Activated T-helper 2 cell treated with anti-CD3 and anti-CD28 coated beads, Interferon-gamma antibody, Interleukin-2, Interleukin-4, amounts not matched to agents 10 μg/mL and 5 μg/mL and 100 μg/mL, durations not matched to agents 14 hours and 24 hours and 36 hours (primary cell): ENCODE measurements at regions not wholly inside any gene's neighbourhood (a gene's known extent, or its start where the extent isn't known, plus 50 kb on each side); places are given as distances from the start of the nearest gene placed in this dataset.

Experiments
- DNase-seq: peaks from one replicate; pipeline ENCODE4 v3.0.0; 2021; ENCODE audit warnings: low spot score
- H3K27ac Mint-ChIP-seq: one replicate; pipeline ENCODE4 v1.8.0; 2021; ENCODE audit warnings: mixed read lengths
- H3K27me3 Mint-ChIP-seq: one replicate; pipeline ENCODE4 v1.8.0; 2021; ENCODE audit warnings: low read depth, mixed read lengths
- H3K36me3 Mint-ChIP-seq: one replicate; pipeline ENCODE4 v1.8.0; 2021; ENCODE audit warnings: low read depth, mixed read lengths
- H3K4me1 Mint-ChIP-seq: one replicate; pipeline ENCODE4 v1.8.0; 2021; ENCODE audit warnings: low read depth, mixed read lengths
- H3K4me3 Mint-ChIP-seq: one replicate; pipeline ENCODE4 v1.8.0; 2021; ENCODE audit warnings: low read depth, mild to moderate bottlenecking, moderate library complexity, mixed read lengths
- H3K9me3 Mint-ChIP-seq: one replicate; pipeline ENCODE4 v1.8.0; 2021; ENCODE audit warnings: mixed read lengths
- intact Hi-C: fragments of 100-400 bp; cut with micrococcal nuclease; formaldehyde crosslinking; loops from one replicate; pipeline ENCODE4 v1.15.1; 2023

GRCh38 chr1:106224426-106224825, 832.0 kb upstream of the PRMT6 start:
- Mint-ChIP-seq H3K36me3 (no peaks in the 10 kb centered on the region), H3K27ac (no peak overlapping the region), H3K4me1 (no peaks in the 10 kb centered on the region), H3K4me3 (no peak overlapping the region), H3K9me3 (peaks cover 18% of the 10 kb centered on the region), H3K27me3 (no peaks in the 10 kb centered on the region)
- no peak for DNase-seq
- intact Hi-C loops: no loop called here

DNA sequence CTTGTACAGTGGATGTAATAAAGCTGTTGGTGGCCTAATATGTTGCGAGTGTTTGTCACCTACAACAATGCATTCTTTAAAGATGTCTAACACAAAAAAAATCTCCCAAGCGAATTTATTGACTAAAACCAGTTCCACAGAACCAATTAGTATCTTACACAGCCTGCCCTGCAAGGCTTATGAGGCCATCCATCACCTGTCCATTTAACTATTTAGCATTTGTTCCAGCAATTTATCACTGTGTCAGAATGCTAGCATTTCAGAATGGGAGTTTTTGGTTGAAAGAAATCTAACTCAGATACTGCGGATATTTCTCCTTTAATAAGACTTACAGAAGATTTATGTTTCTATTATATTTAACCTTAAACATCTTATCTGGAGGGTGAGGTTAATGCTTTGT, 831.1 kb upstream of the PRMT6 start:
- Mint-ChIP-seq H3K36me3 (no peaks in the 10 kb centered on the region), H3K27me3 (no peaks in the 10 kb centered on the region), H3K9me3 (peaks cover 18% of the 10 kb centered on the region), H3K4me3 (no peak overlapping the region), H3K4me1 (no peaks in the 10 kb centered on the region), H3K27ac (no peak overlapping the region)
- DNase-seq: no peak
- intact Hi-C loops: no loop called here

DNA sequence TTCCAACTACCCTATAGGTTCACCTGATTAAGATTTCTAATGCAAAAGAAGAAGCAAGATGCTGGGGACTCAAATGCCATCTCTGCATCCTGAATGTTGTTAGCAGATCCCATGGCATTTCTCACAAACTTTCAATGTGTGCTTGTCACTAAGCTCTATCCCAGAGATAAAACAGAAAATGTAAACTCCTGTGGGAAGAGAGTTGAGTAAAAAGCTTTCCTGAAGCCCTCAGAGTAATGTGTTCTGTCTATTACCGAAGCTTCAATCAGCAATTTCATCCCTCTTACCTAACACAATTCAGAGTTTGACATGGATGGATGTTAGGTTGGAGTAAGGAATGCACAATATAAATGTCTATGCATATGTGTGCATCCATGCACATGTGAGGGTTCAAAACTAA, 829.9 kb upstream of the PRMT6 start:
- H3K27ac Mint-ChIP-seq: no peak overlapping the region
- peaks cover 11% of the 10 kb centered on the region for H3K9me3 Mint-ChIP-seq
- H3K4me1 Mint-ChIP-seq: no peaks in the 10 kb centered on the region
- no peaks in the 10 kb centered on the region for H3K36me3 Mint-ChIP-seq
- H3K27me3 Mint-ChIP-seq: no peaks in the 10 kb centered on the region
- intact Hi-C loops: no loop called here
- H3K4me3 Mint-ChIP-seq: no peak overlapping the region
- DNase-seq: no peak

DNA sequence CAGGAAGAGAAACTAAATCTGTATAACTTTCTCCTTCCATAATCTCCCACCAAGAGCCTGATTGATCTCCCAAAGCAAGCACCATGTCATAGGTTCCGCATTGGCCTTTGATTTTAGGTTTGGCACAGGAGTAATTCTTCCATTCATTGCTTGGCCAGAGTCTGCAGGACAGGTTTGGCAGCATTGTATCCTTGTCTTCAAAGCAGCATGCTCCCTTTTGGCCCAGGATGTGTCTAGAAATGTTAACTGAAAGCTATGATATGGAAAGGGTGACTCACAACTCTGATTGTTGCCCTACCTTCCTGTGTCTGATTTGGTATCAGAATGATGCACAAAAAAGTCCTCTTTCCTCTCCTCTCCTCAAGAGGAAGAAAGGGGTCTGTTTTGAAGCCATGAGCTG, 824.3 kb upstream of the PRMT6 start:
- Mint-ChIP-seq H3K36me3 (no peaks in the 10 kb centered on the region), H3K27ac (no peak overlapping the region), H3K9me3 (peaks cover 25% of the 10 kb centered on the region), H3K27me3 (no peaks in the 10 kb centered on the region), H3K4me1 (no peaks in the 10 kb centered on the region), H3K4me3 (no peak overlapping the region)
- no peak for DNase-seq
- intact Hi-C loops: no loop called here

- Mint-ChIP-seq H3K4me1 (no peaks in the 10 kb centered on the region), H3K27me3 (no peaks in the 10 kb centered on the region), H3K27ac (no peak overlapping the region), H3K4me3 (no peak overlapping the region), H3K36me3 (no peaks in the 10 kb centered on the region), H3K9me3 (peaks cover 32% of the 10 kb centered on the region)
- no peak for DNase-seq
- intact Hi-C loops: no loop called here
These were observed 823.0 kb upstream of the PRMT6 start for GRCh38 chr1:106233511-106233910.

- H3K4me3 Mint-ChIP-seq: no peak overlapping the region
- no peak overlapping the region for H3K27ac Mint-ChIP-seq
- DNase-seq: no peak
- no peaks in the 10 kb centered on the region for H3K27me3 Mint-ChIP-seq
- intact Hi-C loops: no loop called here
- H3K9me3 Mint-ChIP-seq: peaks cover 31% of the 10 kb centered on the region
- no peaks in the 10 kb centered on the region for H3K4me1 Mint-ChIP-seq
- no peaks in the 10 kb centered on the region for H3K36me3 Mint-ChIP-seq
These were observed 807.1 kb upstream of the PRMT6 start for GRCh38 chr1:106249365-106249764.

DNA sequence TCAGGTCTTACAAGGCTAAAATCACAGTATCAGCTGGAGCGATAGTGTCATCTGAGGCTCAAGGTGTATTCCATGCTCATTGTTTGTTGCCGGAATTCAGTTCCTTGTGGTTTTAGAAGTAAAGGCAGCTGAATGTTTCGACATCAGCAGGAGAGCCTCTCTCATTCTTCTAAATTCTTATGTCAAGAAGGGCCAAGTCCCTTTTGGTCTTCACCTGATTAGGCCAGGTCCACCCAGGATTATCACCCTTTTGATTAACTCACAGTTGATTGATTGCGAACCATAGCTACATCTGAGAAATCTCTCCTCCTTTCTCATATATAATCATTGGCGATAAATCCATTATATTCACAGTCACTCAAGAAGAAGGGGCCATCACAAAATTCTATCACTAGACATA, 806.7 kb upstream of the PRMT6 start:
- no peaks in the 10 kb centered on the region for H3K4me1 Mint-ChIP-seq
- H3K4me3 Mint-ChIP-seq: no peak overlapping the region
- intact Hi-C loops: no loop called here
- no peaks in the 10 kb centered on the region for H3K36me3 Mint-ChIP-seq
- no peak for DNase-seq
- peaks cover 29% of the 10 kb centered on the region for H3K9me3 Mint-ChIP-seq
- H3K27ac Mint-ChIP-seq: no peak overlapping the region
- no peaks in the 10 kb centered on the region for H3K27me3 Mint-ChIP-seq

DNA sequence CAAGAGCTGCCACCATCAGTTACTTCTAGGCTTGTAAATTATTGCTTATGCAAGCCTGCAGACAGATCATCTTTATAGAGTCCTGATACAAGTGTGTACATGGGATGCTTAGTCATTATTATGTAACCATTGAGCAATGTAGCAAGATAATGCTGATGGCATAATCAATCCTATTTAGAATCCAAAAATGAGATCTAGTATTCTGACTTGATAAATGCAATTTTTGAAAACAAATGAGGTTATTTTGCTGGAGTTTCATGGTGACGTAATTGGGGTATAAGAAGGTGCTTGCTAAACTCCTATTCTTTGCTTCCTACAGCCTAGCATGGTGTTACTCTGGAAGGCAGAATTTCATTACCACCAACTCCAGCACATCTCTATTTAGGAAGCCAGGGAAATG, 801.7 kb upstream of the PRMT6 start:
- DNase-seq: no peak

GRCh38 chr1:106266786-106267185, 789.7 kb upstream of the PRMT6 start:
- Mint-ChIP-seq H3K27ac (no peak overlapping the region), H3K36me3 (no peaks in the 10 kb centered on the region), H3K27me3 (no peaks in the 10 kb centered on the region), H3K9me3 (peaks cover 66% of the 10 kb centered on the region), H3K4me3 (no peak overlapping the region), H3K4me1 (no peaks in the 10 kb centered on the region)
- intact Hi-C loops: no loop called here
- no peak for DNase-seq

More for the DNA sequence above, 801.7 kb upstream of the PRMT6 start:
- Mint-ChIP-seq H3K4me1 (no peaks in the 10 kb centered on the region), H3K27ac (no peak overlapping the region), H3K9me3 (peaks cover 46% of the 10 kb centered on the region), H3K27me3 (no peaks in the 10 kb centered on the region), H3K4me3 (no peak overlapping the region), H3K36me3 (no peaks in the 10 kb centered on the region)
- intact Hi-C loops: no loop called here

- Mint-ChIP-seq H3K4me3 (no peak overlapping the region), H3K36me3 (no peaks in the 10 kb centered on the region), H3K4me1 (no peaks in the 10 kb centered on the region), H3K27ac (no peak overlapping the region), H3K27me3 (no peaks in the 10 kb centered on the region), H3K9me3 (peaks cover 62% of the 10 kb centered on the region)
- intact Hi-C loops: no loop called here
- DNase-seq: no peak
These were observed 788.4 kb upstream of the PRMT6 start for GRCh38 chr1:106268070-106268469.

- intact Hi-C loops: no loop called here
These were observed 779.6 kb upstream of the PRMT6 start for GRCh38 chr1:106276871-106277270.

GRCh38 chr1:106277786-106278185, 778.7 kb upstream of the PRMT6 start:
- Mint-ChIP-seq H3K27me3 (no peaks in the 10 kb centered on the region), H3K4me3 (no peak overlapping the region), H3K9me3 (peaks cover 10% of the 10 kb centered on the region), H3K36me3 (no peaks in the 10 kb centered on the region), H3K27ac (no peak overlapping the region), H3K4me1 (no peaks in the 10 kb centered on the region)
- intact Hi-C loops: no loop called here
- no peak for DNase-seq

More at GRCh38 chr1:106276871-106277270, 779.6 kb upstream of the PRMT6 start:
- no peak overlapping the region for H3K27ac Mint-ChIP-seq
- no peak overlapping the region for H3K4me3 Mint-ChIP-seq
- H3K27me3 Mint-ChIP-seq: no peaks in the 10 kb centered on the region
- DNase-seq: no peak
- peaks cover 11% of the 10 kb centered on the region for H3K9me3 Mint-ChIP-seq
- no peaks in the 10 kb centered on the region for H3K36me3 Mint-ChIP-seq
- no peaks in the 10 kb centered on the region for H3K4me1 Mint-ChIP-seq

DNA sequence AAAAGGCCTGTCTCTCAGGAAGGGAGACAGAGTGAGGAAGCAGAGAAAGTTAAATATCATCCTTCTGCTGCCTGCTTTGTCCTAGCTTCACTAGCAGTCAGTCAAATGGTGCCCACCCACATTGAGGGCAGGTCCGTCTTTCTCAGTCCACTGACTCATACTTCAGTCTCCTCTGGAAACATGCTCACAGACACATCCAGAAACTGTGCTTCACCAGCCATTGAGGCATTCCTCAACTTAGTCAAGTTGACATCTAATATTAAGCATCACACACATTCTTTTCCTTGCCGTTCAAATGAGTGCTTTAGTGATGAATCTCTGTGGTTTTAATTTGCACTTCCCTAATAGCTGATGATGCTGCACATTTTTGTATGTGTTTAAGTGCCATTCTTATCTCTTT, 777.8 kb upstream of the PRMT6 start:
- Mint-ChIP-seq H3K27me3 (no peaks in the 10 kb centered on the region), H3K4me1 (no peaks in the 10 kb centered on the region), H3K27ac (no peak overlapping the region), H3K9me3 (peaks cover 10% of the 10 kb centered on the region), H3K36me3 (no peaks in the 10 kb centered on the region), H3K4me3 (no peak overlapping the region)
- no peak for DNase-seq
- intact Hi-C loops: no loop called here

DNA sequence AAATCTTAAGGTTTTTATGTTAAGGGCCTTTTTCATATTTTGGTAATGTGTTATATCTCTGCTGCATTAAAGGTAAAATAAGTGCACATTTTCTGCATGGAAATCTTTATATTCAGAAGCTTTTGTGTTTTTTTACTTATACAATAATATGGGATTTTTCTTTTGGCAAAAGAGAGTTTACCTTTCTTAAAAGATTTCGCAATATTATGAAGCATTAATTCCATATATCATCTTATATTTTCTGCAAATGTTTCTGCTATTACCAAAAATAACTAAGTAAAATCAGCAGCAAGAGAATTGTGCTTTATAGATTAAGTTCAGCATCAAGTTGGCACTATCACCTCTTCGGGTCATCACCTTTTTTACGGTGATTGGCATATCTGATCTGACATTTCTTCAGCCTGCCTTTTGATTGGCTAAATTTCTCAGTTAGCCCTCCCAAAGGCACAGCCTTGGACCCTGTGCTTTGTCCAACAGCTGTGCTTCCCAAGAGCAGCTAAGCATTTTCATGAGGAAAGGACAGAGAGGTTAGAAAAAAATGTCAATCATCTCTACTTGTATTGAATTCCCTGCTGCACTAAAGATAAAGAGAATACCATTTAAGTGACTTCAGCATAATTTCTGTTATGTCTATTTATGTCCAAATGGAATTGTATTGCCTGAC, 767.1 kb upstream of the PRMT6 start:
- Mint-ChIP-seq H3K4me3 (no peak overlapping the region), H3K36me3 (no peaks in the 10 kb centered on the region), H3K4me1 (no peaks in the 10 kb centered on the region), H3K27ac (no peak overlapping the region), H3K27me3 (no peaks in the 10 kb centered on the region), H3K9me3 (peaks cover 32% of the 10 kb centered on the region)
- intact Hi-C loops: no loop called here
- DNase-seq: no peak
